Neuronal stem cell (in vitro differentiated cells): ENCODE measurements at regions not wholly inside any gene's neighbourhood (a gene's known extent, or its start where the extent isn't known, plus 50 kb on each side); places are given as distances from the start of the nearest gene placed in this dataset.

Source experiments
- DNase-seq: peaks from one replicate; pipeline ENCODE4 v3.0.0-alpha.2; 2013; ENCODE audit warnings: low spot score
- H2AFZ ChIP-seq: one replicate; pipeline ENCODE4 v1.6.1; 2013; ENCODE audit warnings: mild to moderate bottlenecking, low read length, inconsistent platforms
- H2AK5ac ChIP-seq: 2 replicates; pipeline ENCODE4 v1.6.1; 2013; ENCODE audit warnings: low read depth, mild to moderate bottlenecking, inconsistent platforms, low read length, moderate library complexity, mixed read lengths
- H2BK120ac ChIP-seq: 2 replicates; pipeline ENCODE4 v1.6.1; 2013; ENCODE audit warnings: low read depth, mild to moderate bottlenecking, inconsistent platforms, low read length, moderate library complexity, mixed read lengths
- H2BK12ac ChIP-seq: one replicate; pipeline ENCODE4 v1.6.1; 2013; ENCODE audit warnings: low read length, inconsistent platforms
- H2BK15ac ChIP-seq: 2 replicates; pipeline ENCODE4 v1.6.1; 2013; ENCODE audit warnings: mild to moderate bottlenecking, low read length, inconsistent platforms, mixed read lengths
- H2BK5ac ChIP-seq: one replicate; pipeline ENCODE4 v1.6.1; 2013; ENCODE audit warnings: inconsistent platforms, mild to moderate bottlenecking, low read length, moderate library complexity
- H3K14ac ChIP-seq: one replicate; pipeline ENCODE4 v1.6.1; 2013; ENCODE audit warnings: low read length, inconsistent platforms
- H3K18ac ChIP-seq: 2 replicates; pipeline ENCODE4 v1.6.1; 2013; ENCODE audit warnings: low read length, inconsistent platforms
- H3K23ac ChIP-seq: 2 replicates; pipeline ENCODE4 v1.6.1; 2013; ENCODE audit warnings: low read depth, mild to moderate bottlenecking, mixed read lengths, low read length, inconsistent platforms; ENCODE audit not compliant: poor library complexity
- H3K27ac ChIP-seq: replicated peaks from 3 replicates; pipeline ENCODE4 v1.5.1; 2013; ENCODE audit warnings: low read length, inconsistent platforms
- H3K27me3 ChIP-seq, 3 experiments: 2 replicates each; pipeline ENCODE4 v1.6.1; 2013; ENCODE audit warnings: low read length in 3 of 3, mild to moderate bottlenecking in 2 of 3, inconsistent platforms in 1 of 3, low read depth in 1 of 3, mixed read lengths in 1 of 3, moderate library complexity in 1 of 3; ENCODE audit not compliant: control insufficient read depth in 3 of 3, insufficient read depth in 3 of 3
- H3K36me3 ChIP-seq, 2 donors: replicated peaks in 1 of 2; 2 replicates each; pipeline ENCODE4 v1.6.1; 2013; ENCODE audit warnings: low read length in 2 of 2; ENCODE audit not compliant: control insufficient read depth in 2 of 2, insufficient read depth in 2 of 2
- H3K4ac ChIP-seq: 2 replicates; pipeline ENCODE4 v1.6.1; 2013; ENCODE audit warnings: inconsistent platforms, mild to moderate bottlenecking, low read length, moderate library complexity
- H3K4me1 ChIP-seq, 2 donors: 1 replicate in 1 of 2; 2 replicates in 1 of 2; pipeline ENCODE4 v1.6.1; 2013; ENCODE audit warnings: low read length in 2 of 2, low read depth in 1 of 2; ENCODE audit not compliant: control insufficient read depth in 2 of 2, insufficient read depth in 1 of 2
- H3K4me2 ChIP-seq: one replicate; pipeline ENCODE4 v1.6.1; 2013; ENCODE audit warnings: mild to moderate bottlenecking, low read length, inconsistent platforms; ENCODE audit not compliant: insufficient read depth, poor library complexity, severe bottlenecking
- H3K4me3 ChIP-seq, 2 donors: 2 replicates each; pipeline ENCODE4 v1.5.1; 2013; ENCODE audit warnings: low read length in 2 of 2, mild to moderate bottlenecking in 2 of 2, inconsistent platforms in 1 of 2, moderate library complexity in 1 of 2
- H3K79me1 ChIP-seq: one replicate; pipeline ENCODE4 v1.6.1; 2013; ENCODE audit warnings: low read depth, mild to moderate bottlenecking, inconsistent platforms, low read length, moderate library complexity
- H3K9ac ChIP-seq: one replicate; pipeline ENCODE4 v1.6.1; 2013; ENCODE audit warnings: mild to moderate bottlenecking, low read depth, low read length, inconsistent platforms; ENCODE audit not compliant: poor library complexity
- H3K9me3 ChIP-seq, 2 donors: replicated peaks in 1 of 2; 2 replicates each; pipeline versions ENCODE3 to v1.6.1; 2013; ENCODE audit warnings: low read length in 2 of 2, mild to moderate bottlenecking in 2 of 2, inconsistent platforms in 1 of 2, low read depth in 1 of 2, mixed read lengths in 1 of 2, moderate library complexity in 1 of 2; ENCODE audit not compliant: control insufficient read depth in 2 of 2, insufficient read depth in 1 of 2
- H4K8ac ChIP-seq: one replicate; pipeline ENCODE4 v1.6.1; 2013; ENCODE audit warnings: low read depth, mild to moderate bottlenecking, inconsistent platforms, low read length, moderate library complexity
- H4K91ac ChIP-seq: one replicate; pipeline ENCODE4 v1.6.1; 2013; ENCODE audit warnings: low read length, low read depth, mild to moderate bottlenecking, inconsistent platforms; ENCODE audit not compliant: poor library complexity
- WGBS, 2 donors: extraction: QIAGEN DNeasy Blood & Tissue Kit; methylation state at CpG; one replicate each; pipeline ENCODE4 v1.1.7; 2013; ENCODE audit warnings: missing lambda C conversion rate in 2 of 2, mixed read lengths in 1 of 2; ENCODE audit not compliant: insufficient read length in 2 of 2, insufficient replicate concordance in 1 of 2; ENCODE audit errors: extremely low coverage in 2 of 2; 5-methylcytosine and 5-hydroxymethylcytosine counted together

DNA sequence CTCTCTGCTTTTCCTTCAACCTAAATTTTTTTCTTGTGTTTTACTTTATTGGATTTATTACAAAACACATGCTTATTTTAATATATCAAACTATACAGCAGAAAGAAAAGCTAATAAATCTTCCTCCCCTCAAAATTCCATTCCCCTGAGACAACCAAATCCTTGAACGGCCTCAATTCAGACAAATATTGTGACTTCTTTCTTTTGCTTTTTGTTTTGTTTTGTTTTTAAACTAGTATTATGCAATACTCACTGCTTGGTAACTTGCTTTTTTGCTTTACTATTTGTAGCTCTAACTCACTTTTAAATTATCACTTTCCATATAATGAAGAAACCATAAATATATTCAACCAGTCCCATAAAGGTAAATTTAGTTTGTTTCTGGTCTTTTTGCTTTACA lies 59.4 kb upstream of the CDK1 start:
- no peaks in the 10 kb centered on the region for H3K79me1 ChIP-seq
- H2BK12ac ChIP-seq: no peak overlapping the region
- H3K14ac ChIP-seq: no peak overlapping the region
- no peak overlapping the region for H3K4ac ChIP-seq
- no peak overlapping the region for H3K4me3 ChIP-seq
- H4K8ac ChIP-seq: no peak overlapping the region
- no peak overlapping the region for H2BK5ac ChIP-seq
- H3K9me3 ChIP-seq: no peaks in the 10 kb centered on the region
- H3K4me1 ChIP-seq: no peaks in the 10 kb centered on the region
- H3K23ac ChIP-seq: no peak overlapping the region
- no peak for DNase-seq
- H2BK15ac ChIP-seq: no peak overlapping the region
- H3K36me3 ChIP-seq: no peaks in the 10 kb centered on the region
- H2BK120ac ChIP-seq: no peak overlapping the region
- no peak overlapping the region for H3K18ac ChIP-seq
- H2AK5ac ChIP-seq: no peak overlapping the region
- no peaks in the 10 kb centered on the region for H3K27me3 ChIP-seq
- no CpG with 5 or more reads among the region's 1 CpG for WGBS, 2 donors
- no peak overlapping the region for H3K27ac ChIP-seq
- no peak overlapping the region for H4K91ac ChIP-seq
- no peak overlapping the region for H3K4me2 ChIP-seq
- H3K9ac ChIP-seq: no peak overlapping the region
- H2AFZ ChIP-seq: no peak overlapping the region

DNA sequence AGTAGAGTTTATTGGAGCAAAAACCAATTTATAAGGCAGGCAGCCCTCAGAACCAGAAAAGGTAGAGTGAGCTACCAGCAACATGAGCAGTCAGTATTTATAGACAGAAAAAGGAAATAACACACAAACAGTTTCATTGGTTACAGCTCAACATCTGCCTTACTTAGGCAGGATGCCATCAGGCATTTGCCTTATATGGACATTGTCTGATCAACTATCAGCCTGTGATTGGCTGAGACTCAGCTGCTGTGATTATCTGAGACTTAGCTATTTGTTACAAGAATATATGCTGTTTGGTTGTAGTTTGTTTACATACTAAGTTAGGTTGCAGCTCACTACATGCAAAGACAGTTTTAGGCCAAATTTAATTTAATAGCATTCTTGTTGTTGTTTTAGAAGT lies 60.4 kb upstream of the CDK1 start:
- Histone ChIP-seq H2BK5ac (no peak overlapping the region), H3K23ac (no peak overlapping the region), H3K27me3 (no peaks in the 10 kb centered on the region), H4K8ac (no peak overlapping the region), H2BK15ac (no peak overlapping the region), H2AK5ac (no peak overlapping the region), H3K9me3 (no peaks in the 10 kb centered on the region), H3K27ac (no peak overlapping the region), H2BK120ac (no peak overlapping the region), H2BK12ac (no peak overlapping the region), H3K14ac (no peak overlapping the region), H3K9ac (no peak overlapping the region), H3K18ac (no peak overlapping the region), H3K4me2 (no peak overlapping the region), H3K79me1 (no peaks in the 10 kb centered on the region), H3K4me1 (no peaks in the 10 kb centered on the region), H3K4ac (no peak overlapping the region), H3K36me3 (no peaks in the 10 kb centered on the region), H4K91ac (no peak overlapping the region), H2AFZ (no peak overlapping the region), H3K4me3 (no peak overlapping the region)
- DNase-seq: no peak

DNA sequence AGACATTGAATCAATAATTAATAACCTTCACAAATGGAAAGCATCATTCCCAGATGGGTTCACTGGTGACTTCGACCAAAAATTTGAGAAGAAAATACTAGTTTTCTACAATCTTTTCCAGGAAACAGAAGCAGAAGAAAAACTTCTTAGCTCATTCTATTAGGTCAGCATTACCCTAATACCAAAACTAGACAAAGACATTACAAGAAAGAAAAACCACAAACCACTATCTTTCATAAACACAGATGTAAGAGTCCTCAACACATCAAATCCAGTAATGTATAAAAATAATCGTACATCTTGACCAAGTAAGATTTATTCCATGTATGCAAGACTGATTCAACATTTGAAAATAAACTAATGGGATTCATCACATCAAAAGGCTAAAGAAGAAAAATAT lies 64.0 kb upstream of the CDK1 start:
- Histone ChIP-seq H2AFZ (no peak overlapping the region), H3K23ac (no peak overlapping the region), H3K4ac (no peak overlapping the region), H4K8ac (no peak overlapping the region), H3K4me3 (no peak overlapping the region), H4K91ac (no peak overlapping the region), H2BK12ac (no peak overlapping the region), H3K36me3 (no peaks in the 10 kb centered on the region), H3K4me1 (no peaks in the 10 kb centered on the region), H2BK5ac (no peak overlapping the region), H2AK5ac (no peak overlapping the region), H3K4me2 (no peak overlapping the region), H2BK15ac (no peak overlapping the region), H3K27me3 (no peaks in the 10 kb centered on the region), H3K79me1 (no peaks in the 10 kb centered on the region), H2BK120ac (no peak overlapping the region), H3K27ac (no peak overlapping the region), H3K14ac (no peak overlapping the region), H3K9me3 (no peaks in the 10 kb centered on the region), H3K18ac (no peak overlapping the region), H3K9ac (no peak overlapping the region)
- WGBS, 2 donors: no CpG with 5 or more reads among the region's 2 CpGs
- no peak for DNase-seq

DNA sequence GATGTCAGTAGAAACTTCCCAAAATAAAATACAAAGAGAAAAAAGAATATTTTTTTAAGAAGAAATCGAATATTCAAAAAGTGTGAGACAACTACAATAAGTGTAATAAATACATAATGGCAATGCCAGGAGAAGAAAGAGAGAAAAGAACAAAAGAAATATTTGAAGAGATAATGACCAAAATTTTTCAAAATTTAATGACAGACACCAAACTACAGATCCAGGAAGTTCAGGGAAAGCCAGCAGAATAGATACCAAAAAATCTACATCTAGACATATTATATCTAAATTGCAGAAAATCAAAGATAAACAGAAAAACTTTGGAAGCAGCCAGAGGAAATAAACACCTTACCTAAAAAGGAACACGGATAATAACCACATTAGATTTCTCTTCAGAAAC lies 66.8 kb upstream of the CDK1 start:
- Histone ChIP-seq H2BK15ac (no peak overlapping the region), H2BK12ac (no peak overlapping the region), H3K79me1 (no peaks in the 10 kb centered on the region), H3K4me3 (no peak overlapping the region), H4K91ac (no peak overlapping the region), H3K4ac (no peak overlapping the region), H2BK120ac (no peak overlapping the region), H4K8ac (no peak overlapping the region), H3K27ac (no peak overlapping the region), H3K27me3 (no peaks in the 10 kb centered on the region), H2AFZ (no peak overlapping the region), H3K9me3 (peaks cover 0 to 14% of the 10 kb centered on the region in 2 donors), H3K4me1 (no peaks in the 10 kb centered on the region), H3K23ac (no peak overlapping the region), H3K36me3 (no peaks in the 10 kb centered on the region), H3K18ac (no peak overlapping the region), H2BK5ac (no peak overlapping the region), H3K14ac (no peak overlapping the region), H3K4me2 (no peak overlapping the region), H2AK5ac (no peak overlapping the region), H3K9ac (no peak overlapping the region)
- DNase-seq: no peak
- WGBS, 2 donors: no CpG with 5 or more reads among the region's 2 CpGs
